IPS DF 6.9 (cell line): ENCODE measurements at regions not wholly inside any gene's neighbourhood (a gene's known extent, or its start where the extent isn't known, plus 50 kb on each side); places are given as distances from the start of the nearest gene placed in this dataset.
"Not testable (repeated sequence)": the region's sequence is repeated elsewhere in the genome, so short reads cannot be mapped to it uniquely, and the experiment has no call there.

ENCODE experiments used
- DNase-seq: peaks from one replicate; pipeline ENCODE4 v3.0.0-alpha.2; 2013; ENCODE audit warnings: low read depth, low spot score
- H3K27ac ChIP-seq: one replicate; pipeline ENCODE4 v1.5.1; 2013; ENCODE audit warnings: low read length, control low read depth
- H3K27me3 ChIP-seq: 2 replicates; pipeline ENCODE4 v1.6.1; 2013; ENCODE audit warnings: mild to moderate bottlenecking, low read length; ENCODE audit not compliant: control insufficient read depth, insufficient read depth
- H3K36me3 ChIP-seq: 2 replicates; pipeline ENCODE4 v1.6.1; 2013; ENCODE audit warnings: low read length; ENCODE audit not compliant: control insufficient read depth, insufficient read depth
- H3K4me1 ChIP-seq: 2 replicates; pipeline ENCODE4 v1.6.1; 2013; ENCODE audit warnings: low read length; ENCODE audit not compliant: control insufficient read depth, insufficient read depth
- H3K4me3 ChIP-seq: 2 replicates; pipeline ENCODE4 v1.5.1; 2013; ENCODE audit warnings: mild to moderate bottlenecking, low read length
- H3K9me3 ChIP-seq: 2 replicates; pipeline ENCODE4 v1.6.1; 2013; ENCODE audit warnings: low read length, inconsistent platforms; ENCODE audit not compliant: control insufficient read depth, insufficient read depth
- WGBS: extraction: QIAGEN DNeasy Blood & Tissue Kit; methylation state at CpG from one replicate; pipeline ENCODE4 v1.1.7; 2013; ENCODE audit warnings: mixed read lengths, missing lambda C conversion rate; ENCODE audit not compliant: insufficient read length, insufficient coverage; 5-methylcytosine and 5-hydroxymethylcytosine counted together

DNA sequence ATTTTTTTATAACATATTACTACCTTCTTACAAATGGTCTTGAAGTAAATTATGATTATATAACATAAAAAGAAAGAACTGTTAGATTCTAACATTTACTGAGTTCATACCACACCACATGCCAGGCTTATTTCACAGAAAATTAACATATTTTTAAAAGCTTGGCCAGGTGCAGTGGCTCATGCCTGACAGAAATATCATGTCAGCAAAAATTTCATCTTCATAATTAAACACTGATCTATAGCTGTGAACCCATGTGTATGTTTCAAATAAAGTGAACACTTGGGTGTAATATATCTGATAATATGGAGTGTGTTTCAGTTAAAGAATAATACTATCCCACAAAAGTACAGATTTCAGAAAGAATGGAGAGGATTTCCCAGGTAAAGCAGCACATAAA, 296.5 kb downstream of the SI start:
- Histone ChIP-seq H3K36me3 (no peaks in the 10 kb centered on the region), H3K27me3 (no peaks in the 10 kb centered on the region), H3K4me3 (no peak overlapping the region), H3K4me1 (no peaks in the 10 kb centered on the region), H3K9me3 (no peaks in the 10 kb centered on the region), H3K27ac (no peak overlapping the region)
- DNase-seq: no peak

DNA sequence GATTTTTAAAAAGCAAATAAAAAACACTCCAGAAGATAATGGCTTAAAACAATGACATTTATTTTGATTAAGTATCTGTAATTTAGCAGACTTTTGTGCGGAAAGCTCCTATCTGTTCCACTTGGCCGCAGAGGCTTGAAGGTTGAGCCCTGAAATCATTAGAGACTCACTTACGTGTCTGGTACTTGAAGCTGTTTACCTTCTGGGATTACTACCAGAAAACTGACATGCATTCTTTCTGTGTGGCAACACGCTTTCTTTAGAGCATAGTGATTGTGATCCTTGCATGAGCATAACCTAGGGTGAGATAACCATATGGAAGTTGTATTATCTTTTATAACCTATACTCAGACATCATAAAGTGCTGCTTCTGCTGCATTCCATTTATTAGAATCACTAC, 298.5 kb downstream of the SI start:
- Histone ChIP-seq H3K36me3 (no peaks in the 10 kb centered on the region), H3K9me3 (no peaks in the 10 kb centered on the region), H3K4me3 (no peak overlapping the region), H3K27ac (no peak overlapping the region), H3K4me1 (no peaks in the 10 kb centered on the region), H3K27me3 (no peaks in the 10 kb centered on the region)
- no peak for DNase-seq
- WGBS: no CpG with 5 or more reads among the region's 4 CpGs

DNA sequence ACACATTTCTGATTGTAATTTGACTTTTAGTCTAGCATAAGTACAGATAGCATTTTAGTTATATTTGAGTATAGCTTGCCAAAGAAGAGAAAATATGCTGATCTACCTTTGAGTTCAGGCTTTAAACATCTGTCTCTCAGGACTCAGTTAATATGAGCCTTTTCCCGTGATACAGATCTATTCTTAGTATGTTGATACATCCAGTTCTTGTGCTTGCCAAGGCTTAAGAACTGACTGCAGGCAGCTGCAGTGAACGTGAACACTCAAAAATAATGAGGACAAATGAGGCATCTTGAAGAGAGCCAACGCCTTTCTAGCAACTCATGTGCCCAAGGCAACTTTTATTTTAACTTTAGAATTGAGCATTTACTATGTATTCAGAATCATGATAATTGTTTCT, 325.5 kb downstream of the SI start:
- H3K9me3 ChIP-seq: no peaks in the 10 kb centered on the region
- DNase-seq: no peak
- H3K27me3 ChIP-seq: no peaks in the 10 kb centered on the region
- H3K4me3 ChIP-seq: no peak overlapping the region
- WGBS: no CpG with 5 or more reads among the region's 3 CpGs
- no peaks in the 10 kb centered on the region for H3K4me1 ChIP-seq
- no peak overlapping the region for H3K27ac ChIP-seq
- H3K36me3 ChIP-seq: no peaks in the 10 kb centered on the region

DNA sequence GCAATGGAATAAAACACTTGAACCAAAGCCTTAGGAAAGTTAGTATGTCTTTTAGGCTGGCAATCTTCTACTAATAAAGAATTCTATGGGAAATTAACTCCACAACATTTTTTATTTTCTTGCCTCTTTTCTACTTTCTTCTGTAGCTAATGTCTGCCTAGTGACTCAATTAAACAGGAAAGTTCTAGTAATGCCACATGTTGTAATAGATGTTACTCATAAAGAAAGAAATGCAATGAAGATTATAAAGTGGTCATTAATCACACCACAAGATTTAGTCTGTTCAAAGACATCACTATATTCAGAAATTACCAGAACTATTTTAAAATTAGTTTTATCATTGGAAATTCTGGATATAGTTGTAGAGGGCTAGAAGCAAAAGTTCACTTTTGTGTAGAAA, 329.7 kb downstream of the SI start:
- H3K27ac ChIP-seq: no peak overlapping the region
- H3K36me3 ChIP-seq: no peaks in the 10 kb centered on the region
- no peak for DNase-seq

DNA sequence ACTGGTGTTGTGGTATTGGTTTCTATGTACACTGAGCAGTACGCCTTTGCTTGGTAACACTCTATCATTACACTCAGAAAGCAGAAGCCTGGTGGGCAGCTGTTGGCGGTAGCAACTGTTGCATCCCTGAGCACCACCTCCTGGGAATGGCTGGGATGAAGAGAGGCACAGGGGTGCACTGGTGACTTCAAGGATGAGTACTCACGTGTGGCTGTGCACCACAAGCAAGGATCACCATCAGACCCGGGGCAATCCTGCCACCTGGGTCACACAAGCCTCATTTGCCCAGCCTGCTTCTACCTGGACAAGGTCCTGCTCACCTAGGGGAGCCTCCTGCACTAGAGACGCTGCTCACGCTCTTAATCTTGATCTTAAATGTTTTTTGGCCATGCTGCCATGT, 336.4 kb downstream of the SI start:
- H3K27me3 ChIP-seq: no peaks in the 10 kb centered on the region
- H3K36me3 ChIP-seq: no peaks in the 10 kb centered on the region
- DNase-seq: no peak
- no peaks in the 10 kb centered on the region for H3K9me3 ChIP-seq
- H3K27ac ChIP-seq: no peak overlapping the region
- H3K4me1 ChIP-seq: no peaks in the 10 kb centered on the region
- WGBS: no CpG with 5 or more reads among the region's 6 CpGs
- H3K4me3 ChIP-seq: no peak overlapping the region

More for the DNA sequence above, 329.7 kb downstream of the SI start:
- H3K4me3 ChIP-seq: no peak overlapping the region
- no peaks in the 10 kb centered on the region for H3K27me3 ChIP-seq
- no peaks in the 10 kb centered on the region for H3K9me3 ChIP-seq
- no peaks in the 10 kb centered on the region for H3K4me1 ChIP-seq

DNA sequence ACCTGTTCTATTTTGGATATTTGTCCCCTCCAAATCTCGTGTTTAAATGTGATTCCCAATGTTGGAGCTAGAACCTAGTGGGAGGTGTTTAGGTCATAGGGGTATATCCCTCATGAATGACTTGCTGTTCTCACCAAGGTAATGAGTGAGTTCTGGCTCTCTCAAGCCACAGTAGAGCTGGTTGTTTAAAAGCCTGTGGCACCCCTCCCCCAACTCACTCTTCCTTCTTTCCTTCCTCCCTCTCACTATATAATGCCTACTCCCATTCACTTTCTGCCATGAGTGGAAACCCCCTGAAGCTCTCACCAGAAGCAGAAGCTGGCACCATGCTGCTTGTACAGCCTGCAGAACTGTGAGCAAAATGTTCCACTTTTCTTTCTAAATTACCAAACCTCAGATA, 341.1 kb downstream of the SI start:
- Histone ChIP-seq H3K27me3 (no peaks in the 10 kb centered on the region), H3K9me3 (no peaks in the 10 kb centered on the region)
- WGBS: no CpG with 5 or more reads among the region's 1 CpG

DNA sequence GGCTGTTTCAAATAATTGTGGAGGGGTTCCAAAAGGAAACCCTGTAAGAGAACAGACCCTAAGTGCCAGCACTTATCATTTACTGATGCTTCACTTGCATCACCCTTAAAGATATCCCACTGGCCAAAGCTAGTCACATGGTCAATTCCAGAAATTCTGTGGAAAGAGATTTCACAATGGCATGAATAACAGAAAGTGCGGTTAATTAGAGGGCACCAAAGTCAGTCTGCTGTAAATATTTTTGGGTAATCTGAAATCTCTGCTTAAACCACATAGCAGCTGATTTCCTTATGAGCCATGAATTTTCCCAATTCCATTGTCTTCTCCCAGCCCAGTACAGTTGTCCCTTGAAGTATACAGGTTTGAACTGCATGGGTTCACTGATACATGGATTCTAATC, 346.1 kb downstream of the SI start:
- Histone ChIP-seq H3K27ac (no peak overlapping the region), H3K27me3 (no peaks in the 10 kb centered on the region), H3K4me3 (no peak overlapping the region), H3K36me3 (no peaks in the 10 kb centered on the region), H3K4me1 (no peaks in the 10 kb centered on the region; the same call in 1 of the 2 replicates), H3K9me3 (no peaks in the 10 kb centered on the region)
- no CpG with 5 or more reads among the region's 1 CpG for WGBS
- DNase-seq: no peak

More for the DNA sequence above, 341.1 kb downstream of the SI start:
- Histone ChIP-seq H3K36me3 (no peaks in the 10 kb centered on the region), H3K27ac (no peak overlapping the region), H3K4me3 (no peak overlapping the region), H3K4me1 (no peaks in the 10 kb centered on the region)
- peak; percentile 4 for DNase-seq

DNA sequence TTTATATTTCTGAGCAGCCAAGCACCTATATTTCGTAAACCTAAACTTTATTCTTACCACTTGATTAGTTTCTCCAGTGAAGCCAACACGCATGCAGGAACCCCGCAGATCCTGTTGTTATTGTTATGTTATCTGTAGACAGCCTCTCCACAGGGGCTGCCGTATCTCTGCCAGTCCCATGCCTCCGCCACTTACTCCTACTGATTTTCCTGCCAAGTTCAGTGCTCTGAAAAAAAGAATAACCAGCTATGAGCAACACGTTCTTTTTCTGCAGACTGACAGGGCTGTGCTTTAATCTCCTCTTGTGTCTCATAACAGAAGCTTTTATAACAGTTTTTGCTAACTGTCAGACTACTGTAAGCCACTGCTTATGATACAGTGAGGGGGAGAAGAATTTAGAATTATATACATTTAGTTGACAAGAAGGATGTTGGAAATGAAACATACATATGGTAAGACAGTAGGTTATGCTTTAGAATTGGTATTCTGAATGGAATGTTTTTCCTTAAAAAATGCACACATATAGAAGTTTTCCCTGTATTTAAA, 347.4 kb downstream of the SI start:
- DNase-seq: no peak
- WGBS: no CpG with 5 or more reads among the region's 6 CpGs

DNA sequence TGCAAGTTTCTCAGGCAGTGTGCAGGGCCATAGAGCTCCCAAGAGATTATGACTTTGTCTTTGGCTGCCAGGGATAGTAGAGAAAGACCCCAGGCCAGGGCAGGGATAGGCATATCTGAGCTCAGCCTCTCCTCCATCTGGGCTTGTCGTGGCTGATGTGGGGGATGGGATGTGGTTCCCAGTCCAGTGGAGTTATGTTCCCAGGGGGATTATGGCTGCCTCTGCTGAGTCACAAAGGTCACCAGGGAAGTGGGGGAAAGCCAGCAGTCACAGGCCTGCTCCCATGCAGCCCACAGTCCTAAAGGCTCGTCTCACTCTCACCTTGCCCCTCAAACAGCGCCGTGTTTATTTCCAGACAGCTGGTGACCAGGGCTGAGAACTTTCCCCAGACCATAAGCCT, 354.9 kb downstream of the SI start:
- Histone ChIP-seq H3K36me3 (no peaks in the 10 kb centered on the region), H3K9me3 (no peaks in the 10 kb centered on the region), H3K4me1 (no peaks in the 10 kb centered on the region), H3K27ac (no peak overlapping the region), H3K4me3 (no peak overlapping the region), H3K27me3 (no peaks in the 10 kb centered on the region)
- WGBS: no CpG with 5 or more reads among the region's 4 CpGs
- no peak for DNase-seq

More for the DNA sequence above, 347.4 kb downstream of the SI start:
- Histone ChIP-seq H3K27me3 (no peaks in the 10 kb centered on the region), H3K36me3 (no peaks in the 10 kb centered on the region), H3K9me3 (no peaks in the 10 kb centered on the region), H3K27ac (no peak overlapping the region), H3K4me3 (no peak overlapping the region), H3K4me1 (no peaks in the 10 kb centered on the region; the same call in 1 of the 2 replicates)

DNA sequence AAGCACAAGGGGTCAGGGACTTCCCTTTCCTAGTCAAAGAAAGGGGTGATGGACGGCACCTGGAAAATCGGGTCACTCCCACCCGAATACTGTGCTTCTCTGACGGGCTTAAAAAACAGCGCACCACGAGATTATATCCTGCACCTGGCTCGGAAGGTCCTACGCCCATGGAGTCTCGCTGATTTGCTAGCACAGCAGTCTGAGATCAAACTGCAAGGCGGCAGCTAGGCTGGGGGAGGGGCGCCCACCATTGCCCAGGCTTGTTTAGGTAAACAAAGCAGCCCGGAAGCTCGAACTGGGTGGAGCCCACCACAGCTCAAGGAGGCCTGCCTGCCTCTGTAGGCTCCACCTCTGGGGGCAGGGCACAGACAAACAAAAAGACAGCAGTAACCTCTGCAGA, 375.5 kb downstream of the SI start:
- H3K4me3 ChIP-seq, H3K9me3 ChIP-seq, H3K4me1 ChIP-seq, H3K27me3 ChIP-seq, DNase-seq, H3K36me3 ChIP-seq, H3K27ac ChIP-seq: not testable (repeated sequence)
- WGBS: no CpG with 5 or more reads among the region's 13 CpGs

DNA sequence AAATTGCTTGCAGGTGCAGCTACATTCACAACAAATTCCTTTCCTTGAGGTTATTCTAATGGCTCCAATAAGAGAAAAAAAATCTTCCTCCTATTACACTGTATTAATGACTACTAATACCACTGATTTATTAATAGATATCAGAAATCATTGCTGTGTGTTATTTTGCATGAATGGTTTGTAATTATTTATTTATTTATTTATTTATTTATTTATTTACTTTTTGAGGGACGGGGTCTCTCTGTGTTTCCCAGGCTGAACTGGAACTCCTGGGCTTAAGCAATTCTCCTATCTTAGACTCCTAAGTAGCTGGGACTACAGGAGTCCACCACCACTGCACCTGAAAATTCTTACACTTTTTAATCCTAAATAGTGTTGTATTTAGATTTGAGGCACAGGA, 390.4 kb downstream of the SI start:
- no peak overlapping the region for H3K27ac ChIP-seq
- no peaks in the 10 kb centered on the region for H3K36me3 ChIP-seq
- no peaks in the 10 kb centered on the region for H3K9me3 ChIP-seq
- H3K4me3 ChIP-seq: no peak overlapping the region
- no peaks in the 10 kb centered on the region for H3K4me1 ChIP-seq
- DNase-seq: no peak
- WGBS: no CpG with 5 or more reads among the region's 1 CpG
- H3K27me3 ChIP-seq: no peaks in the 10 kb centered on the region
